Heart left ventricle (tissue), 16 donors: ENCODE measurements at regions not wholly inside any gene's neighbourhood (a gene's known extent, or its start where the extent isn't known, plus 50 kb on each side); places are given as distances from the start of the nearest gene placed in this dataset.

Experiments
- ATAC-seq, 4 donors: fragments of 200-7000 bp; cut with Tn5 transposase; one replicate each; pipeline ENCODE4 v1.9.1; 2020 to 2022; ENCODE audit warnings: moderate library complexity in 4 of 4, mild to moderate bottlenecking in 3 of 4, moderate number of reproducible peaks in 1 of 4
- DNase-seq, 5 donors: peaks; one replicate each; pipeline ENCODE4 v3.0.0-alpha.2; 2020
- H3K27ac ChIP-seq, 12 donors: fragments of 200-600 bp; sonication (generic) in 4 of 12; one replicate each; pipeline versions ENCODE4 v1.5.0 to v1.8.0; 2016 to 2022; ENCODE audit warnings: mild to moderate bottlenecking in 2 of 12
- H3K27me3 ChIP-seq, 9 donors: fragments of 200-600 bp; sonication (generic) in 2 of 9; one replicate each; pipeline versions ENCODE4 v1.5.1 to v1.8.0; 2016 to 2022; ENCODE audit warnings: mild to moderate bottlenecking in 3 of 9
- H3K36me3 ChIP-seq, 9 donors: fragments of 200-600 bp; sonication (generic) in 2 of 9; one replicate each; pipeline versions ENCODE4 v1.5.0 to v1.8.0; 2018 to 2022; ENCODE audit warnings: mild to moderate bottlenecking in 2 of 9
- H3K4me1 ChIP-seq, 12 donors: fragments of 200-600 bp; sonication (generic) in 4 of 12; one replicate each; pipeline versions ENCODE4 v1.5.0 to v1.8.0; 2016 to 2022; ENCODE audit warnings: mild to moderate bottlenecking in 3 of 12
- H3K4me3 ChIP-seq, 12 donors: fragments of 200-600 bp; sonication (generic) in 4 of 12; one replicate each; pipeline versions ENCODE4 v1.5.0 to v1.8.0; 2017 to 2022; ENCODE audit warnings: mild to moderate bottlenecking in 9 of 12, moderate library complexity in 4 of 12
- H3K9me3 ChIP-seq, 12 donors: fragments of 200-600 bp; sonication (generic) in 4 of 12; one replicate each; pipeline versions ENCODE4 v1.5.0 to v1.8.0; 2016 to 2022; ENCODE audit warnings: mild to moderate bottlenecking in 1 of 12
- CTCF ChIP-seq, 12 donors: fragments of 200-600 bp; sonication (generic) in 4 of 12; IDR thresholded peaks; one replicate each; pipeline versions ENCODE4 v1.5.0 to v1.8.0; 2018 to 2022; ENCODE audit warnings: antibody characterized with exemption in 12 of 12, mild to moderate bottlenecking in 5 of 12
- POLR2A ChIP-seq, 2 donors: fragments of 450-650 bp; IDR thresholded peaks; one replicate each; pipeline ENCODE4 v1.6.1; 2017; ENCODE audit warnings: antibody characterized with exemption in 2 of 2, mild to moderate bottlenecking in 2 of 2, moderate library complexity in 2 of 2
- WGBS, 4 donors: extraction: QIAGEN DNeasy Blood & Tissue Kit in 2 of 4; methylation state at CpG; one replicate each; pipeline versions ENCODE4 v1.1.5 to v1.1.7; 2013 to 2018; 5-methylcytosine and 5-hydroxymethylcytosine counted together
- intact Hi-C, 10 donors: fragments of 100-400 bp; cut with DNase I; formaldehyde crosslinking; loops; one replicate each; pipeline versions ENCODE4 v1.11.1 to v1.14.2; 2022
- donor health status: ischemic (EF 13 %, LVEDD 7.1; RV severe dilation, severe dysfunction).
- donor health status: healthy with polysubstance abuse.
- donor health status: DM: no; HTN: yes; CAD: no.
- donor health status: DM: no; HTN: no; CAD: no.
- donor health status: ischemic (EF 25% LVEDD 6.9; RV normal size, moderate dysfunction).
- donor health status: ischemic (EF 25% LVEDD 5.7; RV mildly dilated, moderate dysfunction).
- donor health status: healthy.
- donor health status: DM: yes; HTN: yes; CAD: no.
- donor health status: ischemic (EF 35%, LVEDD 5.7; RV mildly dilated, moderate dysfunction).
- donor health status: nonischemic (EF 11% LVEDD 7.7; RV severe dilation, severe dysfunction).
- donor health status: DM: yes; HTN: yes; CAD: no.
- donor health status: PGD.
- donor health status: ischemic (EF 29% LVEDD 5.4; RV normal size, mild dysfunction).
- donor health status: nonischemic (EF 23%, LVEDD 6.1; RV moderate dilation, normal function).

- TF ChIP-seq POLR2A (IDR thresholded peaks at IDR 0.05): no peak
- TF ChIP-seq CTCF (IDR thresholded peaks at IDR 0.05): no peak
- WGBS, 4 donors: 85 to 90% (median 88%) methylated on average over 4 of the region's 4 CpGs
- intact Hi-C loops: loop anchor here in 7 of 10 donors (5.0 to 10.0 kb wide), 3 partner anchors 44 to 196 kb away; no protein-coding TSS in a partner anchor
- no peaks in the 10 kb centered on the region for H3K9me3 ChIP-seq
- H3K27ac ChIP-seq: no peak overlapping the region
- peaks cover 0 to 28% (median 7%) of the 10 kb centered on the region in 12 donors for H3K4me1 ChIP-seq
- no peaks in the 10 kb centered on the region for H3K36me3 ChIP-seq
- H3K27me3 ChIP-seq: no peaks in the 10 kb centered on the region
- H3K4me3 ChIP-seq: no peak overlapping the region
- DNase-seq: no peak
- no peak for ATAC-seq
Observed at GRCh38 chr4:77430847-77431246, 174.8 kb upstream of the CXCL13 start.

- H3K9me3 ChIP-seq: no peaks in the 10 kb centered on the region
- no peak overlapping the region for H3K27ac ChIP-seq
- peaks cover 0 to 28% (median 7%) of the 10 kb centered on the region in 12 donors for H3K4me1 ChIP-seq
- intact Hi-C loops: loop anchor here in 7 of 10 donors (5.0 to 10.0 kb wide), 3 partner anchors 44 to 197 kb away; no protein-coding TSS in a partner anchor
- DNase-seq (no peak), ATAC-seq (no peak)
- no peak overlapping the region for H3K4me3 ChIP-seq
- TF ChIP-seq CTCF (IDR thresholded peaks at IDR 0.05): no peak
- no peak for TF ChIP-seq POLR2A (IDR thresholded peaks at IDR 0.05)
- no peaks in the 10 kb centered on the region for H3K36me3 ChIP-seq
- no peaks in the 10 kb centered on the region for H3K27me3 ChIP-seq
- WGBS, 4 donors: 91 to 100% (median 98%) methylated on average over 1 of the region's 1 CpG
Observed at GRCh38 chr4:77431546-77431945, 174.1 kb upstream of the CXCL13 start.

- WGBS, 4 donors: 49 to 57% (median 54%) methylated on average over 3 of the region's 3 CpGs
- intact Hi-C loops: loop anchor here (1.0 to 10.0 kb wide), 7 partner anchors 46 to 198 kb away; no protein-coding TSS in a partner anchor
- Histone ChIP-seq H3K27me3 (no peaks in the 10 kb centered on the region), H3K27ac (peak overlapping the region in 2 of 12 donors; percentile 9 to 31), H3K9me3 (no peaks in the 10 kb centered on the region), H3K36me3 (no peaks in the 10 kb centered on the region), H3K4me1 (peaks cover 0 to 28% (median 7%) of the 10 kb centered on the region in 12 donors), H3K4me3 (peak overlapping the region in 1 of 12 donors; percentile 25)
- ATAC-seq (peak in 3 of 4 donors; percentile 8 to 39 (median 17)), DNase-seq (no peak)
- TF ChIP-seq CTCF (IDR thresholded peaks at IDR 0.05) (peak in 1 of 12 donors; percentile 28), POLR2A (IDR thresholded peaks at IDR 0.05) (no peak)
Observed at GRCh38 chr4:77432717-77433417, 172.8 kb upstream of the CXCL13 start.

GRCh38 chr4:77433418-77433733 is 172.2 kb upstream of the CXCL13 start:
- H3K27me3 ChIP-seq: no peaks in the 10 kb centered on the region
- H3K4me3 ChIP-seq: peak overlapping the region in 1 of 12 donors; percentile 25
- peaks cover 0 to 28% (median 7%) of the 10 kb centered on the region in 12 donors for H3K4me1 ChIP-seq
- peak overlapping the region in 1 of 12 donors; percentile 31 for H3K27ac ChIP-seq
- intact Hi-C loops: loop anchor here (1.0 to 10.0 kb wide), 7 partner anchors 46 to 199 kb away; no protein-coding TSS in a partner anchor
- DNase-seq (peak in 1 of 5 donors; percentile 23), ATAC-seq (peak in 3 of 4 donors; percentile 59 to 85 (median 80))
- WGBS, 4 donors: 0 to 3% (median 1%) methylated on average over 2 of the region's 2 CpGs
- no peaks in the 10 kb centered on the region for H3K9me3 ChIP-seq
- no peak for TF ChIP-seq POLR2A (IDR thresholded peaks at IDR 0.05)
- TF ChIP-seq CTCF (IDR thresholded peaks at IDR 0.05): peak; percentile 39 to 74 (median 58)
- H3K36me3 ChIP-seq: no peaks in the 10 kb centered on the region
